GM18499 (cell line): ENCODE measurements at regions not wholly inside any gene's neighbourhood (a gene's known extent, or its start where the extent isn't known, plus 50 kb on each side); places are given as distances from the start of the nearest gene placed in this dataset.
"Not testable (repeated sequence)": the region's sequence is repeated elsewhere in the genome, so short reads cannot be mapped to it uniquely, and the experiment has no call there.

Experiments used
- ATAC-seq: cut with Tn5 transposase; IDR thresholded peaks from one replicate; pipeline ENCODE4 v1.9.1; 2021; ENCODE audit warnings: moderate number of reproducible peaks; ENCODE audit not compliant: insufficient read depth, unreplicated experiment

DNA sequence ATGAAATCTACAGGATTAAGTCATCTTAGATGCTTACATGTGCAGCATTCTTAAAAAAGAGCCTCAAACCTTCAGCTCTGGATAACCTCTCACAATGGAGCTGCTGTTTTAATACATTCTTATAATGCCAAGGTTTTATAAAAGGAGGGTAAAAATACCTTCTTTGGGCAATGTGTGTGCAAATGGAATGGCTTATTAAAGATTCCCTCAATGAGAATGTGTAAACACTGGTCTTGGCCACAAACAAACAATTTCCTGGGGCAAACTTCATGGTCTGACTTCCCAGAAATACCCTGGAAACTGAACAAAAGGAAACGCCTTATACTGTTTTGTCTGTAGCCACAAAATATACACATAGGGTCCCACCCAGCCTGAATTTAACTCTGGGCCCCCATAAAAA, 148.6 kb upstream of the INTU start:
- ATAC-seq = no peak

GRCh38 chr4:127486248-127486647, 146.5 kb upstream of the INTU start:
- no peak for ATAC-seq

GRCh38 chr4:127491571-127491970, 141.2 kb upstream of the INTU start:
- no peak for ATAC-seq

- not testable (repeated sequence) for ATAC-seq
These were observed 135.9 kb upstream of the INTU start for GRCh38 chr4:127496875-127497274.

GRCh38 chr4:127498366-127498765, 134.4 kb upstream of the INTU start:
- ATAC-seq = no peak

DNA sequence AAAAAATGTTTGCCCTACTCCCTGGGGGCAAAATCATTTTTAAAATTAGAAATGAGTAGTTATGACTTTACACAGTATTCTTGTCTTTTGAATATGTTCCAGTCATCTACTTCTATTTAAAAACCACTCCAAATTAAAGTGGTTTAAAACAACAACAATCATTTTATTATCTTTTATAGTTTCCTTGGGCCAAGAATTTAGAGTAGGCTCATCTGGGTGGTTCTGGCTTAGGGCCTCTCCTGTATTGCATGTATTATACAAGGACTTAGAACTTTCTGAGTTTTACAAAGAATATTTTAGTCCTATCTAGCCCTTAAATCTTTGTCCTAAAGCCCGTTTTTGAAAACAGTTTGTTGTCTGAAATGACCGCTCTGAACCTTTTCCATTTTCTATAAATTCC, 132.5 kb upstream of the INTU start:
- ATAC-seq = no peak

DNA sequence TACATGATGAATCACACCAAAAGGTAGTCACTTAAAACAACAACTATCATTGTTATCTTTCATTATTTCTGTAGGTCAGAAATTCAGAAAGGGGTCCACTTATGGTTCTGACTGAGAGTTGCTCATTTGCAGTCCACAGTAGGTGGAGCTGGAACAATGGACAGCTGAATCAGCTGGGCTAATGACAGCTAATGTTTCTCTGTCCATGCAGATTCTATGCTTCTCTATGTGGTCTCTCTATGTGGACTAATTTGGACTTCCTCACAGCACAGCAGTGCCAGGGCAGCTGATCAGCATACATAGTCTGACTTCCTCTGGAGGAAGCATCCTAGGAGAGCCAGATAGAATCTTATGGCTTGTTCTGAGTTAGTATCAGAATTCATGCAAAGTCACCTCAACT, 131.7 kb upstream of the INTU start:
- no peak for ATAC-seq

GRCh38 chr4:127503111-127503510, 129.6 kb upstream of the INTU start:
- no peak for ATAC-seq

DNA sequence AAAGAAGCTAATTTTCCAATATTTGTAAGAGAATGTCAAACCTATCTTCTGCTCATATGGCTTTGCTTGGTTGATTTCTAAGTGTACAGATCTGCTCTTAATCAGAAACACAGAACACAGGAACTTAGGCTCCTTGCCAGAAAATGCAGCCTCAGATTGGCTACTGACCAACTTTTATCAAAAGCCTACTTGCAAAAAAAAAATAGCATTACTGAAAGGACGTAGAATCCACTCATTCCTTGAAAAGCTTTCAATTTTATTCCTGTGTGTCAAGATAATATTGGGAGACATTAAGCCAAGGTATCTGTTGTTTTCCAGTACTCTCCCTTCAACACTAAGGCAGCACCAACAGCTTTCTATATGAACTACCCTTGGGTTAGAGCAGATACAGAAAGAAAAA, 127.6 kb upstream of the INTU start:
- no peak for ATAC-seq

- ATAC-seq = no peak
These were observed 126.5 kb upstream of the INTU start for GRCh38 chr4:127506283-127506682.

GRCh38 chr4:127509155-127509554, 123.6 kb upstream of the INTU start:
- no peak for ATAC-seq

GRCh38 chr4:127512672-127513071, 120.1 kb upstream of the INTU start:
- not testable (repeated sequence) for ATAC-seq

- ATAC-seq = not testable (repeated sequence)
These were observed 117.5 kb upstream of the INTU start for GRCh38 chr4:127515259-127515658.

- ATAC-seq = no peak
These were observed 114.7 kb upstream of the INTU start for GRCh38 chr4:127518046-127518445.

- ATAC-seq = no peak
These were observed 111.3 kb upstream of the INTU start for GRCh38 chr4:127521463-127521862.

- ATAC-seq = no peak
These were observed 109.4 kb upstream of the INTU start for GRCh38 chr4:127523369-127523768.

DNA sequence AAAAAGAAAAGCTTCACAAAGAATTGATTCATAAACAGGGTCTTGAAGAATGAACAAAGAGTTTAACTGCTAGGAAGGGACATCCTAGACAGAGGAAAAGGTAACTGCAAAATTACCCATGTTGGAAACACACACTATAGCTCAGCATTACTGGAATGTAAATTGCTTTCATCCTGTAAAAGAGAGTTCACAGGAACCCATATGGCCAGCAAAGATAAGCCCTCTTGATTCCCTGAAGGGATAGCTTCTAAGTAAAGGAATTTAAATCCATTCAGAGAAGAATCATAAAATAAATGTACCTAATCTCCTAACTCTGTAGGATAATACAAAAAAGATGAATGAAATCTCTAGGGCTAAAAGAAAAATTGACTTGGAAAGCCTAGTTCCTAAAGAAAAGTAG, 107.1 kb upstream of the INTU start:
- ATAC-seq = no peak

GRCh38 chr4:127528302-127528701, 104.5 kb upstream of the INTU start:
- no peak for ATAC-seq

DNA sequence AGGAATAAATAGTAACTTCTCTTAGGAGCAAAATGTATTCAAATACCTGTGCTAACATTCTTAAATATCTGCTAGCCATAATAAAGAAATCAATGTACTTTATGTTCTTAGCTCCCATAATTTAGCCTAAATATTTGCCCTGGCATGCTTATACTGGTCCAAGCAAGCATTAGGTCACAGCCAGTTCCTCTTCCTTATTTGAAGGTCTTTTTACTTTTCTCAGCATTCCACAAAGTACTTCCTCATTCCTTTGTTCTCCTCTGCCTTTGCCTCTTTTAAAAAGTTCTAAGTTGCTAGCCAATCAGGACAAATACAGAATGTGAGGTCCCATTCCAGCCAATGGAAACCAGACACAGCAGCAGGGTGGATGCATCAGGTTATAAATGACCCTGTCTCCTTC, 102.9 kb upstream of the INTU start:
- not testable (repeated sequence) for ATAC-seq

DNA sequence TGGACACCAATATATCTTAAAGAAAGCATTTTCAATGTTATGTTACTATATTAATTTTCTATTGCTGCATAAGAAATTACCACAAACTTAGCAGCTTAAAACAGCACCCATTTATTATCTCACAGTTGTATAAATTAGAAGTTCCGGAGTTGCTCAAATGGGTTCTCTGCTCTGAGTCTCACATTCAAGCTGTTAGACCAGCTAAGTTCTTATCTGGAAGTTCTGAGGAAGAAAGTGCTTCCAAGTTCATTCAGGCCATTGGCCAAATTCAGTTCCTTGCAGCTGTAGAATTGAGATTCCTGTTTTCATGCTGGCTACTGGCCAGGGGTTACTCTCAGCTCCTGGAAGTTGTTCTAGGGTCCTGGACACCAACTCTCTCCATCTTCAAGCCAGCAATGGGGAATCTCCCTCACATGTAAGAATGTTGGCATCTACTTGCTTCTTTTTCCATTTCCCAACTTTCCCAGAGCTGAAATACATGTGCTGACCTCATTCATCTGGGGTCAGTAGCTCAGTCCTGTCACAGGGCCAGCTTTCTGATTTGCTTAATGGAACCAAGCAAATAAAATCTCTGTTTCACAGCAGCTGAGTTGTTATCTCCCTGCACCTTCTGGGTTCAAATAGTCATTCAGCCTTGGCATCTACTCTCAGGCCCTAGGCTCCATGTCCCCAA, 99.6 kb upstream of the INTU start:
- no peak for ATAC-seq

GRCh38 chr4:127534041-127534825, 98.5 kb upstream of the INTU start:
- no peak for ATAC-seq

DNA sequence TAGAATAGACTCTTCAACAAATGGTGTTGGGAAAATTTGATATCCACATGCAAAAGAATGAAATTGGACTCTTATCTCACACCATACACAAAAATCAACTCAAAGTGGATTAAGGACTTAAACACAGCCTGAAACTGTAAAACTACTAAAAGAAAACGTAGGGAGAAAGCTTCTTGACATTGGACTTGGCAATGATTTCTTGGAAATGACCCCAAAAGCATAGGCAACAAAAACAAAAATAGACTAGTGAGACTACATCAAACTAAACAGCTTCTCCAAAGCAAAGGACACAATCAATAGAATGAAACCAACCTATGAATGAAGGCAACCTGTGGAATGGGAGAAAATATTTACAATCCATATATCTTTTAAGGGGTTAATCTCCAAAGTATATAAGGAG, 94.7 kb upstream of the INTU start:
- ATAC-seq = no peak
